ENCODE measurements at regions not wholly inside any gene's neighbourhood (a gene's known extent, or its start where the extent isn't known, plus 50 kb on each side); places are given as distances from the start of the nearest gene placed in this dataset.
A peak's percentile ranks its signal among the peaks of the same experiment; 100 is the strongest.

GRCh38 chr2:82307511-82307910 is 2003.0 kb upstream of the LRRTM1 start:
- FAIRE-seq (no peak), ATAC-seq (no peak), DNase-seq (ENCODE audit: low read depth in 1 of 2, low spot score in 1 of 2) (no peak)
- Histone ChIP-seq H3K4me2 (no peak overlapping the region), H3K4me1 (no peaks in the 10 kb centered on the region), H3K9me3 (no peaks in the 10 kb centered on the region; the same call in 2 of the 3 replicates), H3K4me3 (no peak overlapping the region), H3K27ac (no peak overlapping the region)
- no peak for TF ChIP-seq MAZ (IDR thresholded peaks at IDR 0.05; ENCODE audit: borderline replicate concordance, low read depth, low read length)
- no peak for TF ChIP-seq ESRRA (IDR thresholded peaks at IDR 0.05; ENCODE audit: borderline replicate concordance, low read length)
- TF ChIP-seq MAFK (IDR thresholded peaks at IDR 0.05; ENCODE audit: partially characterized antibody): peak; percentile 75
- ChIA-PET CTCF (no interaction called here), POLR2A (no interaction called here)

DNA sequence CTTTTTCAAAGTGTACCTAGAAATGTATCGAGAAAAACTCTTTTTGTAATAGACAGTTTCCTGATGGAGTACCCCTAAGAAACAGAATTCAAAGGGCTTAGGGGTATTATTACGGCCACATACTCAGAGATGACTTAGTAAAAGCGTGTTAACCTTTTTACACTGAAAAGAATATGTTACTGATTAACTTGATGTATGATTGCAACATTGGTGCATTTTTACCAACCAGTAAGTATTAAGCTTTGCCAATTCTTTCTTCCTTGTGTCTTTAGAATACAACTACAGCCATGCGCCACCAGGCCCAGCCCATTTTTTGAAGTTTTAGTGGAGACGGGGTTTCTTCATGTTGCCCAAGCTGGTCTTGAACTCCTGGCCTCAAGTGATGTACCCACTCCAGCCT is 1997.0 kb upstream of the LRRTM1 start:
- ChIA-PET CTCF (no interaction called here), POLR2A (no interaction called here)
- H3K9me3 ChIP-seq: peaks cover 7% of the 10 kb centered on the region; the same call in 1 of the 3 replicates
- no peak overlapping the region for H3K4me3 ChIP-seq
- ATAC-seq: no peak
- no peaks in the 10 kb centered on the region for H3K4me1 ChIP-seq
- FAIRE-seq: no peak
- 22% methylated on average over 5 of the region's 5 CpGs for WGBS (ENCODE audit: missing lambda C conversion rate)
- TF ChIP-seq RARB (CRISPR knock-in tag; IDR thresholded peaks at IDR 0.05) (no peak), POLR2A (IDR thresholded peaks at IDR 0.05; ENCODE audit: low read length) (no peak), CHD2 (IDR thresholded peaks at IDR 0.05; ENCODE audit: low read length, partially characterized antibody) (no peak), JUN (IDR thresholded peaks at IDR 0.05) (no peak), EHF (CRISPR knock-in tag; IDR thresholded peaks at IDR 0.05) (no peak), RNF2 (IDR thresholded peaks at IDR 0.05; ENCODE audit: borderline replicate concordance, low read depth) (no peak), CBX2 (IDR thresholded peaks at IDR 0.05; ENCODE audit: borderline replicate concordance, low read depth) (no peak), E2F6 (IDR thresholded peaks at IDR 0.05; ENCODE audit: borderline replicate concordance, low read depth) (no peak), ZSCAN20 (CRISPR knock-in tag; IDR thresholded peaks at IDR 0.05) (no peak), TFCP2L1 (CRISPR knock-in tag; IDR thresholded peaks at IDR 0.05) (no peak), SREBF2 (IDR thresholded peaks at IDR 0.05) (no peak), MAZ (IDR thresholded peaks at IDR 0.05; ENCODE audit: borderline replicate concordance, low read depth, low read length) (no peak)
- TF ChIP-seq, protein P1, sequence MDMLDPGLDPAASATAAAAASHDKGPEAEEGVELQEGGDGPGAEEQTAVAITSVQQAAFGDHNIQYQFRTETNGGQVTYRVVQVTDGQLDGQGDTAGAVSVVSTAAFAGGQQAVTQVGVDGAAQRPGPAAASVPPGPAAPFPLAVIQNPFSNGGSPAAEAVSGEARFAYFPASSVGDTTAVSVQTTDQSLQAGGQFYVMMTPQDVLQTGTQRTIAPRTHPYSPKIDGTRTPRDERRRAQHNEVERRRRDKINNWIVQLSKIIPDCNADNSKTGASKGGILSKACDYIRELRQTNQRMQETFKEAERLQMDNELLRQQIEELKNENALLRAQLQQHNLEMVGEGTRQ (IDR thresholded peaks at IDR 0.05): no peak
- H3K4me2 ChIP-seq: no peak overlapping the region
- DNase-seq (ENCODE audit: low read depth in 1 of 2, low spot score in 1 of 2): no peak
- no peak overlapping the region for H3K27ac ChIP-seq

- CTCF ChIA-PET: no interaction called here
- POLR2A ChIA-PET: interaction anchor here (0.6 kb wide), 1 partner anchor 185 kb away, joined by 4 read pairs; no protein-coding TSS in a partner anchor
- ATAC-seq: no peak
Measured at GRCh38 chr2:82289446-82289845, 1984.9 kb upstream of the LRRTM1 start.

More at GRCh38 chr2:82289446-82289845, 1984.9 kb upstream of the LRRTM1 start:
- Histone ChIP-seq H3K4me3 (no peak overlapping the region), H3K4me1 (no peaks in the 10 kb centered on the region), H3K9me3 (peaks cover 10% of the 10 kb centered on the region; the same call in 2 of the 3 replicates), H3K4me2 (no peak overlapping the region), H3K27ac (no peak overlapping the region)
- DNase-seq (ENCODE audit: low read depth in 1 of 2, low spot score in 1 of 2) (no peak), FAIRE-seq (no peak)
- WGBS (ENCODE audit: missing lambda C conversion rate): 18% methylated on average over 1 of the region's 1 CpG
- TF ChIP-seq RNF2 (IDR thresholded peaks at IDR 0.05; ENCODE audit: borderline replicate concordance, low read depth) (no peak), REST (IDR thresholded peaks at IDR 0.05) (no peak), POLR2AphosphoS2 (conservative IDR thresholded peaks at IDR 0.05; ENCODE audit: low read length) (no peak), ZSCAN20 (CRISPR knock-in tag; IDR thresholded peaks at IDR 0.05) (no peak), NR3C1 (IDR thresholded peaks at IDR 0.05) (no peak), JUN (IDR thresholded peaks at IDR 0.05) (no peak), GATA3 (IDR thresholded peaks at IDR 0.05; ENCODE audit: borderline replicate concordance) (no peak)
